ENCODE measurements at regions not wholly inside any gene's neighbourhood (a gene's known extent, or its start where the extent isn't known, plus 50 kb on each side); places are given as distances from the start of the nearest gene placed in this dataset.

- Histone ChIP-seq H3K9me3 (no peaks in the 10 kb centered on the region), H3K27ac (no peak overlapping the region), H3K4me3 (ENCODE audit: low read depth in 1 of 2, low read length in 1 of 2) (no peak overlapping the region), H3K27me3 (peaks cover 6% of the 10 kb centered on the region), H3K36me3 (no peaks in the 10 kb centered on the region), H3K4me1 (ENCODE audit: control insufficient read depth in 1 of 2, insufficient read depth in 1 of 2, low read depth in 1 of 2, low read length in 1 of 2) (peaks cover 73 to 81% of the 10 kb centered on the region in 2 experiments)
- TF ChIP-seq, protein P1, sequence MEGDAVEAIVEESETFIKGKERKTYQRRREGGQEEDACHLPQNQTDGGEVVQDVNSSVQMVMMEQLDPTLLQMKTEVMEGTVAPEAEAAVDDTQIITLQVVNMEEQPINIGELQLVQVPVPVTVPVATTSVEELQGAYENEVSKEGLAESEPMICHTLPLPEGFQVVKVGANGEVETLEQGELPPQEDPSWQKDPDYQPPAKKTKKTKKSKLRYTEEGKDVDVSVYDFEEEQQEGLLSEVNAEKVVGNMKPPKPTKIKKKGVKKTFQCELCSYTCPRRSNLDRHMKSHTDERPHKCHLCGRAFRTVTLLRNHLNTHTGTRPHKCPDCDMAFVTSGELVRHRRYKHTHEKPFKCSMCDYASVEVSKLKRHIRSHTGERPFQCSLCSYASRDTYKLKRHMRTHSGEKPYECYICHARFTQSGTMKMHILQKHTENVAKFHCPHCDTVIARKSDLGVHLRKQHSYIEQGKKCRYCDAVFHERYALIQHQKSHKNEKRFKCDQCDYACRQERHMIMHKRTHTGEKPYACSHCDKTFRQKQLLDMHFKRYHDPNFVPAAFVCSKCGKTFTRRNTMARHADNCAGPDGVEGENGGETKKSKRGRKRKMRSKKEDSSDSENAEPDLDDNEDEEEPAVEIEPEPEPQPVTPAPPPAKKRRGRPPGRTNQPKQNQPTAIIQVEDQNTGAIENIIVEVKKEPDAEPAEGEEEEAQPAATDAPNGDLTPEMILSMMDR (IDR thresholded peaks at IDR 0.05), result no peak
Observed at GRCh38 chrX:40151211-40152172, 53.7 kb upstream of the BCOR start.

DNA sequence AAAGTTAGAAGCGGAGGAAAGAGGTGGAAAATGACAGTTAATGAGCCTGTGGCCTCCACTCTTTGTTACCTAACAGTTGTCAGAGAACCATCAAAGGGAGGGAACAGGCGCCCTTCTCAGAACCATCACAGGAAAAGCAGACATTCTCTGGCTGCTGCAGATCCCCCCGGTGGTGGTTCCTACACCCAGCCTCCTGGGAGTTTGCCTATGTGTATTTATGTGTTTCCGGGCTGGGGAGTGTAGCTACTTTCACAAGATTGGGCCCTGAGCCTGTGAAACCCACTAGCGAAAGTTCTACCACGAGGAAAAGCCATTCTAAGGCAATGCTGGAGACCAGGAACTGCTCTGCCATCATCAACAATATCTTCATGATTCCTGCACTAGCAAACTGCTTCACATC is 52.7 kb upstream of the BCOR start:
- Histone ChIP-seq H3K27ac (no peak overlapping the region), H3K9me3 (no peaks in the 10 kb centered on the region), H3K36me3 (no peaks in the 10 kb centered on the region), H3K27me3 (peaks cover 16% of the 10 kb centered on the region), H3K4me3 (ENCODE audit: low read depth in 1 of 2, low read length in 1 of 2) (no peak overlapping the region), H3K4me1 (ENCODE audit: control insufficient read depth in 1 of 2, insufficient read depth in 1 of 2, low read depth in 1 of 2, low read length in 1 of 2) (peaks cover 77 to 84% of the 10 kb centered on the region in 2 experiments)
- TF ChIP-seq, protein P1 (IDR thresholded peaks at IDR 0.05), result no peak

DNA sequence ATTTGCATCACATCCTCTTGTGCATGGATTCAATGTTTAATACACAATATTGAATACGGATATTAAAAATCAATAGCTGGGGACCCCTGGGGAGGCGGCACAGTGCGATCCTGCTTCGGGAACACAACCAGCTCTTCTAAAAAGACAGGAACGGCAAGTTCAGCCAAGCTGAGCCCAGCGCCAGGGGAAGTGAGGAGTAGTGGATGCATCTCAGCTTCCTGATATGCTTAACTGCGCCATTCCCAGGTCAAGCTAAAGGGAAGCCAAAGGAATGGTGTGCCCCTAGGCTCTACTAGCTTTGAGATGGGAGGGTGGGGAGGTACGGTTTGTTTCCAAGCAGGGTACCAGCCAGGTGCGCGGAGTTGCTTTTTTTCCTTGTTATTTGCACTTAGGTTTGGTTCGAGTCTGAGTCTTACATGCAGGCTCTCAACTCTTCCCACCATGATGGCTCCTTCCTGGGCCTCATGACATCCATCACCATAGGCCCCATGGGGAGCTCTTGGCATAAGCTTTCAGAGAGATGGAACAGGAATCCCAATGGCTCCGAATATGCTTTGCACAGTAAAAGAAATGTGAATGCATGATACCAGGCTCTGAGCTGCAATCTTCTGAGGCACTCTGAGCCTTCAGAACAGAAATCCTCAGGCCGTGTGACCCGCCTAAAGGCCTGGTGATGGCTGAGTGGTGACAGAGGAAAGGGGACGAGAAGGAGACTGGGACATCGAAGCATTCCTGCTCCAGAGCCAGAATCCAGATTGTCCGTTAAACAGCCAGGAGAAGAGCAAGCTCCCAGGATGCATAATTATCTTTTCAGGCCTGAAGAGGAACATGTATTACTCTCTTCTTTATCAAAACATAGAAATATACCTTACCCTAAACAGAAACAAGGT is 51.8 kb upstream of the BCOR start:
- H3K4me3 ChIP-seq (ENCODE audit: low read depth in 1 of 2, low read length in 1 of 2), result no peak overlapping the region
- peaks cover 77 to 80% of the 10 kb centered on the region in 2 experiments for H3K4me1 ChIP-seq (ENCODE audit: control insufficient read depth in 1 of 2, insufficient read depth in 1 of 2, low read depth in 1 of 2, low read length in 1 of 2)
- H3K27ac ChIP-seq, result no peak overlapping the region
- no peaks in the 10 kb centered on the region for H3K9me3 ChIP-seq
- H3K36me3 ChIP-seq, result no peaks in the 10 kb centered on the region
- TF ChIP-seq, protein P1 (IDR thresholded peaks at IDR 0.05), result no peak
- H3K27me3 ChIP-seq, result peaks cover 25% of the 10 kb centered on the region

DNA sequence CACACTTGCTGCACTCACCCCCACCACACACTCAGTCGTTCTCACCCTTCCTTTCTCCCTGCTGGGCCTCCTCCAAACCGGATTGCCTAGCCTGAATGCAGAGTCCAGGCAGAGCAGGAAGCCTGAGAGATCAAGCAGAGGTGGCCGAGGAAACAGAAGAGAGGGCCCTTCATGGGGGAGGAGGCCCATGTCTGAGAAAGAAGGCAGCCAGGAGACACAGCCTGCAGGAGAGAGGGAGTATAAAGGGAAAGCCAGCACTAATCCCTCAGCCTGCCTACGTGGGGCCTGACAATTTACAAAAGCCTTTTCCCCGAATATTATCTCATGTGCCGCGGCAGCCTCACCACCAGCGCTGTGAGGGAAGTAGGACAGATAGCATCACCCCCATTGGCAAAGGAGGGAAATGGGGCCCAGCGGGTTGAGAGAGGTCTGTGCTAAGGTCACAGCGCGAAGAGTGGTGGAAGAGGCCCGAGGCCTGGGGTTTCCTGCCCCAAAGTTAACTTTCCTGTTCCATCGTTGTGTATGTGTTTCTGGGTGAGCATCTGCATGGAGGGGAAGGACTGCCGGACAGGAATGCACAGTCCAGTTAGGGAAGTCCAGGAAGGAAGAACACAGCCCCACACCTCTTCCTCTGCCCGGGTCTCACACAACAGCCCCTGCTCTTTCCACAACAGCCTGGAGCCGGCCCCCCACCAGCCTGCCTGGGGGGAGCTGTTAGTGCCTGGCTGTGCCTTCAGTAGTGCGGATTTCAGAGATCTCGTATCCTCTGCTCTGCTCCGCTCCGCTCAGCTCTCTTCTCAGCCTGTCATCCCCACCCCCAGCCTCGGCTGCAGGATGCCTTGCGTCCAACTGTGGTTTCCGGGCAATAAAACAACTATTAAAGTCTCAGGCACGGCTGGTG is 50.9 kb upstream of the BCOR start:
- H3K27ac ChIP-seq, result no peak overlapping the region
- peaks cover 25% of the 10 kb centered on the region for H3K27me3 ChIP-seq
- TF ChIP-seq, protein P1 (IDR thresholded peaks at IDR 0.05), result no peak
- H3K9me3 ChIP-seq, result no peaks in the 10 kb centered on the region
- H3K4me3 ChIP-seq (ENCODE audit: low read depth in 1 of 2, low read length in 1 of 2), result no peak overlapping the region
- H3K4me1 ChIP-seq (ENCODE audit: control insufficient read depth in 1 of 2, insufficient read depth in 1 of 2, low read depth in 1 of 2, low read length in 1 of 2), result peaks cover 74 to 75% of the 10 kb centered on the region in 2 experiments
- H3K36me3 ChIP-seq, result no peaks in the 10 kb centered on the region

- Histone ChIP-seq H3K27me3 (peaks cover 25% of the 10 kb centered on the region), H3K9me3 (no peaks in the 10 kb centered on the region), H3K4me1 (ENCODE audit: control insufficient read depth in 1 of 2, insufficient read depth in 1 of 2, low read depth in 1 of 2, low read length in 1 of 2) (peaks cover 67 to 68% of the 10 kb centered on the region in 2 experiments), H3K27ac (no peak overlapping the region), H3K4me3 (ENCODE audit: low read depth in 1 of 2, low read length in 1 of 2) (no peak overlapping the region), H3K36me3 (no peaks in the 10 kb centered on the region)
- TF ChIP-seq, protein P1 (IDR thresholded peaks at IDR 0.05), result no peak
Observed at GRCh38 chrX:40147971-40148370, 50.2 kb upstream of the BCOR start.
